22Rv1 (cell line): ENCODE measurements at regions not wholly inside any gene's neighbourhood (a gene's known extent, or its start where the extent isn't known, plus 50 kb on each side); places are given as distances from the start of the nearest gene placed in this dataset.

Source experiments
- H3K27ac ChIP-seq: fragments of 450-650 bp; 2 replicates; pipeline ENCODE4 v1.5.1; 2017
- CTCF ChIP-seq: fragments of 450-650 bp; IDR thresholded peaks from 2 replicates; pipeline ENCODE4 v1.5.1; 2017; ENCODE audit warnings: mild to moderate bottlenecking
- ZFX ChIP-seq: fragments of 450-650 bp; IDR thresholded peaks from 2 replicates; pipeline ENCODE4 v1.6.1; 2017; ENCODE audit warnings: antibody characterized with exemption, borderline replicate concordance

GRCh38 chr2:44112096-44112495, 56.6 kb upstream of the PPM1B start:
- no peak overlapping the region for H3K27ac ChIP-seq
- no peak for TF ChIP-seq ZFX
- TF ChIP-seq CTCF, result no peak

- no peak overlapping the region for H3K27ac ChIP-seq
- TF ChIP-seq ZFX (no peak), CTCF (no peak)
Measured at GRCh38 chr2:44116319-44116718, 52.4 kb upstream of the PPM1B start.

- TF ChIP-seq ZFX (no peak), CTCF (no peak)
- no peak overlapping the region for H3K27ac ChIP-seq
Measured at GRCh38 chr2:44118257-44118656, 50.4 kb upstream of the PPM1B start.
